ENCODE measurements at regions not wholly inside any gene's neighbourhood (a gene's known extent, or its start where the extent isn't known, plus 50 kb on each side); places are given as distances from the start of the nearest gene placed in this dataset.

DNA sequence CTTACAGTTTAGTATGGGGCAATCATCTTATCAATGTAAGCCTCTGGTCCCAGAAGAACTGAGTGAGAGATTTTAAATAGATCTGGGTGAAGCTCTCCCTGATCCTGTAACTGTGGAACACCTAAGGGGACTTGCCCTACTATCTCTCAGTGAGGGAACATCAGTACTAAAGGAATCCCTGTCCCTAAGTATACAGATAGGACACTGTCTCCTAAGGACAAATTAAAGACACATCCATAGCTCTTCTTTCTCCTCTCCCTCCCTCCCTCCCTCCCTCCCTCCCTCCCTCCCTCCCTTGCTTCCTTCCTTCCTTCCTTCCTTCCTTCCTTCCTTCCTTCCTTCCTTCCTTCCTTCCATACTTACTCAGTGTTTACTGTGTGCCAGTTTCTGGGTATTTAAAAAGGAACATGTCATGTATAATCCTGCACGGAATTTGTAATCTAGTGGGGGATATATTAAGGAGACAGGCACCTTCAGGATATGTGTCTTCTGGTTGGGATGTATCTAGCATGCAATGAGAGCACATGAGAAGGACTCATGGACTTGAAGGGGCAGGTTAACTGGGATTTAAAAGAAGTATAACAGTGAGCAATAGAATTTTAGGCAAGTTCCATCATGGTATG lies 222.2 kb upstream of the ATP5MC3 start:
- no peak for DNase-seq (ENCODE audit: low spot score in 2 of 2)
- H3K27ac Mint-ChIP-seq = no peak overlapping the region
- H3K9me3 Mint-ChIP-seq = no peaks in the 10 kb centered on the region
- H3K36me3 Mint-ChIP-seq = no peaks in the 10 kb centered on the region
- no peaks in the 10 kb centered on the region for H3K4me1 Mint-ChIP-seq
- peaks cover 4% of the 10 kb centered on the region for H3K27me3 Mint-ChIP-seq
- H3K4me3 Mint-ChIP-seq = no peak overlapping the region
- ATAC-seq (ENCODE audit: low read depth) = no peak

DNA sequence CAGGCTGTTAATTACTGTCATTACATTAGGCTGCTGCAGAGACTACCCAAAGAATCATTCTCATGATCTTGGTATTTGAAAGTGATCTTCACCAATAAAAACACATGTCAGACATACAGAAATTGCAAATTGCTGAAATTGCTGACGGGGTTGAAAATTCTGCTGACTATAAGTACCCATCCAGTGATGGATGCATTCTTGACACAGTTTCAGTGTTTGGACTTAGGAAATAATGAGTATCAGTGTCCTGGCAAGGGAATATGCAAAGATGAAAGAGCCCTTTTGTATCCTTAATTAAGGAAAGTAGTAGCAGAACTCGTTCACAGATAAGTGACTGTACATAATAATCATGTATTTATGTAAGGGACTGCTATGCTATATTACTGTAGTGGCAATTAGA lies 221.1 kb upstream of the ATP5MC3 start:
- H3K27me3 Mint-ChIP-seq = peaks cover 4% of the 10 kb centered on the region

GRCh38 chr2:175401956-175402469 lies 220.5 kb upstream of the ATP5MC3 start:
- Mint-ChIP-seq H3K4me3 (no peak overlapping the region), H3K36me3 (no peaks in the 10 kb centered on the region), H3K27me3 (peaks cover 4% of the 10 kb centered on the region), H3K9me3 (no peaks in the 10 kb centered on the region), H3K4me1 (no peaks in the 10 kb centered on the region), H3K27ac (no peak overlapping the region)
- no peak for DNase-seq (ENCODE audit: low spot score in 2 of 2)
- ATAC-seq (ENCODE audit: low read depth) = no peak

More for the DNA sequence above, 221.1 kb upstream of the ATP5MC3 start:
- no peak overlapping the region for H3K27ac Mint-ChIP-seq
- no peaks in the 10 kb centered on the region for H3K9me3 Mint-ChIP-seq
- no peaks in the 10 kb centered on the region for H3K4me1 Mint-ChIP-seq
- no peaks in the 10 kb centered on the region for H3K36me3 Mint-ChIP-seq
- DNase-seq (ENCODE audit: low spot score in 2 of 2) (no peak), ATAC-seq (ENCODE audit: low read depth) (no peak)
- no peak overlapping the region for H3K4me3 Mint-ChIP-seq

- no peak overlapping the region for H3K4me3 Mint-ChIP-seq
- DNase-seq (ENCODE audit: low spot score in 2 of 2) (no peak), ATAC-seq (ENCODE audit: low read depth) (no peak)
- H3K9me3 Mint-ChIP-seq = no peaks in the 10 kb centered on the region
- peaks cover 7% of the 10 kb centered on the region for H3K27me3 Mint-ChIP-seq
- H3K27ac Mint-ChIP-seq = no peak overlapping the region
- H3K4me1 Mint-ChIP-seq = no peaks in the 10 kb centered on the region
- H3K36me3 Mint-ChIP-seq = no peaks in the 10 kb centered on the region
Measured at GRCh38 chr2:175400975-175401374, 219.5 kb upstream of the ATP5MC3 start.

- no peak for ATAC-seq (ENCODE audit: low read depth)
- Mint-ChIP-seq H3K27ac (no peak overlapping the region), H3K36me3 (no peaks in the 10 kb centered on the region), H3K4me3 (no peak overlapping the region), H3K4me1 (no peaks in the 10 kb centered on the region), H3K9me3 (no peaks in the 10 kb centered on the region), H3K27me3 (peaks cover 5% of the 10 kb centered on the region)
- no peak for DNase-seq (ENCODE audit: low spot score in 2 of 2)
Measured at GRCh38 chr2:175399326-175399725, 217.8 kb upstream of the ATP5MC3 start.

GRCh38 chr2:175398848-175399247 lies 217.3 kb upstream of the ATP5MC3 start:
- Mint-ChIP-seq H3K36me3 (no peaks in the 10 kb centered on the region), H3K27me3 (peaks cover 3% of the 10 kb centered on the region), H3K4me3 (no peak overlapping the region), H3K9me3 (no peaks in the 10 kb centered on the region), H3K4me1 (no peaks in the 10 kb centered on the region), H3K27ac (no peak overlapping the region)
- DNase-seq (ENCODE audit: low spot score in 2 of 2) (no peak), ATAC-seq (ENCODE audit: low read depth) (no peak)

DNA sequence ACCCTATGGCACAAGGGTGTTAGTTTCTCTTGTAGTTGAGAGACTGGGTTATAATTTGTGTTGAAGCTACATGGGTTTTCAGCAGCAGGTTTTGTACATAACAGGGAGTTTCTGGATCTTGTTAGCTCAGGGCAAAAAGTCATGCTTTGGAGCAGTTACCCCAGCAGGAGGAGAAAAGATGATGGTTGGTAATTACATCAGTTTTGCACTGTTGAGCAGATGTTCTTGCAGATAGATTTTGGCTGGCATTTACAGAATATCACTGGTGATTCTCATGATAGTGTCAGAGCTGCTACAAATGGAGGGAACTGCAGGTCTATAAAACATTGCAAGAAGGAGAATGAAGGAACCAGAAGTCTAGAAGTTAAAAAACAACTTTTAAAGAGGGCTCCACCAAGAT lies 215.2 kb upstream of the ATP5MC3 start:
- H3K4me1 Mint-ChIP-seq = no peaks in the 10 kb centered on the region
- DNase-seq (ENCODE audit: low spot score in 2 of 2) = no peak

DNA sequence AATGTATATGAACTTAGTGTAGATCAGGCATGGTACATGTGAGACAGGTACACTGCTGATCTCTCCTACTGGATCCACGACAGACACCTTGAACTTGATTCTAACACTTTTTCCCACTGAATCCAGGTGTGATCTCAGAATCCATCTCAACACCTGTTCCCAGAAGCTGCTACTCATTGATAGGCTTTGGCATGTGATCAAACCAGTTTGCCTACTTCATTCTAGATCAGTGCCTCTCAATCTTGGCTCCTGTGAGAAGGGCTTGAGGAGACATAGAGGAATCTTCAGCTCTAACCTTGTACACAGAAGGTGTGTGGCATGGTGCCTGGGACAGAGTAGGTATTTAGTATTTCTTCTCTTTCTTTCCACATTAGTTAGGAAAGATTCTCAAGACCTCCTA lies 212.3 kb upstream of the ATP5MC3 start:
- H3K4me1 Mint-ChIP-seq = no peaks in the 10 kb centered on the region
- H3K36me3 Mint-ChIP-seq = no peaks in the 10 kb centered on the region
- no peak overlapping the region for H3K4me3 Mint-ChIP-seq
- no peaks in the 10 kb centered on the region for H3K9me3 Mint-ChIP-seq
- DNase-seq (ENCODE audit: low spot score in 2 of 2) = no peak
- ATAC-seq (ENCODE audit: low read depth) = no peak
- H3K27me3 Mint-ChIP-seq = peaks cover 5% of the 10 kb centered on the region
- no peak overlapping the region for H3K27ac Mint-ChIP-seq

More for the DNA sequence above, 215.2 kb upstream of the ATP5MC3 start:
- H3K27me3 Mint-ChIP-seq = peaks cover 3% of the 10 kb centered on the region
- ATAC-seq (ENCODE audit: low read depth) = no peak
- H3K27ac Mint-ChIP-seq = no peak overlapping the region
- no peak overlapping the region for H3K4me3 Mint-ChIP-seq
- no peaks in the 10 kb centered on the region for H3K36me3 Mint-ChIP-seq
- no peaks in the 10 kb centered on the region for H3K9me3 Mint-ChIP-seq

DNA sequence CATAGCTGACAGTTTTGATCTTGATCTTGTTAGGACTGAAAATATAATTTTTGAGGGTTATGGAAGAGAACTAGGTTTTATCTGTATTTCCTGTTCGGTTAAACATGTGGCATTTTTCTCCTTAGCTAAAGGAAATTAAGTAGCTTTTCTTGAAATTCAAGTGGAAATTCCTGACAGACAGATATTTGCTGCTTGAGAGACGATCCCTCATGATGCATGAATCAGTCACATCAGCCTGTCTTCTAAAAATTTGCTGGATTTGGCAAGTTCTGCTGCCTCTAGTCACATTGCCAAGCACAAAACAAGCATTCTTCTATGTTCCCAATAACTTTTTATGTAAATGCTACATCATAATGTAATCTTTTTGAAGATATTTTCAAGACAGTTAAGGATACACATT lies 201.8 kb upstream of the ATP5MC3 start:
- Mint-ChIP-seq H3K4me1 (no peaks in the 10 kb centered on the region), H3K36me3 (peaks cover 8% of the 10 kb centered on the region), H3K27me3 (peaks cover 2% of the 10 kb centered on the region), H3K4me3 (no peak overlapping the region), H3K27ac (no peak overlapping the region), H3K9me3 (peaks cover 19% of the 10 kb centered on the region)
- DNase-seq (ENCODE audit: low spot score in 2 of 2) (no peak), ATAC-seq (ENCODE audit: low read depth) (no peak)

GRCh38 chr2:175373729-175374128 lies 192.2 kb upstream of the ATP5MC3 start:
- H3K36me3 Mint-ChIP-seq = no peaks in the 10 kb centered on the region
- no peak overlapping the region for H3K4me3 Mint-ChIP-seq
- H3K9me3 Mint-ChIP-seq = no peaks in the 10 kb centered on the region

DNA sequence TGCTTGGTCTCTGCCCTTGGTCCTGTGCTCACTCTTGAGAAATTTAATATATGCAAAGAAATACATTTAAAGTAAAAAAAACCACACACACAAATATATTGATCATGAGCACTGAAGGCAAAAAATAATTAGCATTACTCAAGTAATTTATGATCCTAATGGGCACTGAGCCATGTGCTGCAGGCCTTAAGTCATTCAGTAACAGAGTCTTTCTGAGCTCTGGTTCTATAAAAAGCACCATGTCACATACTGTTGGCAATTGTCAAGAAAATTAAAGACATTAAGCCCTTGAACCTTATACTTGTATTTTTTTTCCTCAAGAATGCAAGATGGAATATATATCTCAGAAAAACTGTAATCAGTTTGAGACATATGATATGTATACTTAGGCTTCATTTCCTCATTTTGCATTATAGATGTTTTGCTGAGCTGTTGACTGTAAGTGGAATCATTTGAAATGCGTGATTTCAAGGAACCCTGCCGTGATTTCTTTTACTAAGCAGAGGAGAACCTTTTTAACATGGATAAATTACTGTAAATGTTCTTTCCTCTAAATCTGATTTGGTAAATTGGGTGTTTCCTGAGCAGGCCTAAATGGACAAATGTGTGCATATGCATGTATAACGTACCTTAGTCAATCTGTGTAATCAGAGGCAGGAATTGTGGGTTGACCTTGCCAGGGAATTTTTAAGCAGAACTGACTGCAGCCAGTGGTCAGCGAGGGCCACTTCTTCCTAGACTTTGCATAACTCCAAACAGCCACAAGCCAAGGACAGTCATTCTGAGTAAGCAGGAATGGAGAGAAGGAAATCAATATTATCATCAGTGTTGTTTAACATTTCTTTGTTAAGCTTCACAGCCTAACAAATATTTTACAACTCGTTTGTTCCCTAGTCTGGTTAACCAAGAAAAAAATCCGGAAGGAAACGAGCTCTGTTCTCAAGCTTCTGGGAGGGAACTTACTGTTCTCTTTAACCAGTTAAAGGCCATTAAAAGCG lies 191.5 kb upstream of the ATP5MC3 start:
- H3K4me1 Mint-ChIP-seq = no peaks in the 10 kb centered on the region
- no peak overlapping the region for H3K27ac Mint-ChIP-seq
- no peak overlapping the region for H3K4me3 Mint-ChIP-seq
- H3K9me3 Mint-ChIP-seq = no peaks in the 10 kb centered on the region
- ATAC-seq (ENCODE audit: low read depth) (no peak), DNase-seq (ENCODE audit: low spot score in 2 of 2) (no peak)
- peaks cover 5% of the 10 kb centered on the region for H3K27me3 Mint-ChIP-seq
- H3K36me3 Mint-ChIP-seq = no peaks in the 10 kb centered on the region

More at GRCh38 chr2:175373729-175374128, 192.2 kb upstream of the ATP5MC3 start:
- Mint-ChIP-seq H3K27me3 (peaks cover 5% of the 10 kb centered on the region), H3K27ac (no peak overlapping the region), H3K4me1 (no peaks in the 10 kb centered on the region)
- no peak for DNase-seq (ENCODE audit: low spot score in 2 of 2)
- ATAC-seq (ENCODE audit: low read depth) = no peak

- Mint-ChIP-seq H3K9me3 (no peaks in the 10 kb centered on the region), H3K36me3 (no peaks in the 10 kb centered on the region), H3K27me3 (peaks cover 2% of the 10 kb centered on the region), H3K4me1 (no peaks in the 10 kb centered on the region), H3K4me3 (no peak overlapping the region), H3K27ac (no peak overlapping the region)
- DNase-seq (ENCODE audit: low spot score in 2 of 2) (no peak), ATAC-seq (ENCODE audit: low read depth) (no peak)
Measured at GRCh38 chr2:175371378-175371777, 189.9 kb upstream of the ATP5MC3 start.

DNA sequence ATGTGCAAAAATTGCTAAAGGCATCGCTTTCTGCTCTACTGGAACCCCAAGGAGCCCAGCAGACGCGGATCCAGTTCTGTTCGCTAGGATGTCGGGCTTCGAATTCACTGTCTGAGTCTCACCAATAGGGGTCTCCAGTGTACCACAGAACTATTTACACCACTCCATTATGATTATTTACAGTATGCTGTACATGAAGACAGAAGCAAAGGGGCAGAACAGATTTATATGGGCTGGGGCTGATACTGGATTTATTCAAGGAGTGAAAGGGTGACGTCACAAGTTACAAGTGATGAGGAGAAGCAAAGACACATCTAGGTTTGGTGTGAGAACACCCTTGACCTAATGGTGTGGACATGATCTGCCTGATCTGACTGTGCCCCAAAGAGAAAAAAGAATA lies 185.3 kb upstream of the ATP5MC3 start:
- DNase-seq (ENCODE audit: low spot score in 2 of 2) (no peak), ATAC-seq (ENCODE audit: low read depth) (no peak)
- no peaks in the 10 kb centered on the region for H3K9me3 Mint-ChIP-seq
- H3K4me1 Mint-ChIP-seq = no peaks in the 10 kb centered on the region
- no peaks in the 10 kb centered on the region for H3K36me3 Mint-ChIP-seq
- H3K27me3 Mint-ChIP-seq = peaks cover 3% of the 10 kb centered on the region
- no peak overlapping the region for H3K27ac Mint-ChIP-seq
- H3K4me3 Mint-ChIP-seq = no peak overlapping the region

DNA sequence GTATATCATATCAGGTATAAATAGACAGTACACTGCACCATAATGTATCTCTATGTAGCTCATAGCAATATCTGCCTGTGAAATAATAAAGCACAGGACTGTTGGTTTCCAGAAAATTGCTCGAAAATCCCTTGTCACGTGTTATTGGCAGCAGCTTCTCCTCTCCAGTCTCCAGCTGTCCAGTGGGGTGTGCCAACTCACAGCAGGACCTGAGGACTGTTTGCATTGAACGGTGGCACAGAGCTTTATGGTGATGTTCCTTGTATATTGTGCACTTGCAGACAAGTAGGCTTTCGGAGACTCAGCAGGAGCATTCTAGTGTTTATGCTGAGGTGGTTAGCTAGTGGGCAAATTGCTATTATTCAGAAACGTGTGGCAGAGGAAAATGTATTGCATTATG lies 182.2 kb upstream of the ATP5MC3 start:
- H3K4me1 Mint-ChIP-seq = no peaks in the 10 kb centered on the region

More for the DNA sequence above, 182.2 kb upstream of the ATP5MC3 start:
- H3K36me3 Mint-ChIP-seq = no peaks in the 10 kb centered on the region
- no peaks in the 10 kb centered on the region for H3K9me3 Mint-ChIP-seq
- H3K27ac Mint-ChIP-seq = no peak overlapping the region
- ATAC-seq (ENCODE audit: low read depth) (no peak), DNase-seq (ENCODE audit: low spot score in 2 of 2) (no peak)
- no peak overlapping the region for H3K4me3 Mint-ChIP-seq
- peaks cover 3% of the 10 kb centered on the region for H3K27me3 Mint-ChIP-seq
